Erythroblast (primary cell): ENCODE measurements at regions not wholly inside any gene's neighbourhood (a gene's known extent, or its start where the extent isn't known, plus 50 kb on each side); places are given as distances from the start of the nearest gene placed in this dataset.

Experiments used
- GATA1 ChIP-seq: IDR thresholded peaks from 2 replicates; pipeline ENCODE4 v1.6.1; 2011; ENCODE audit warnings: low read depth, mild to moderate bottlenecking, control low read depth, low read length, moderate library complexity
- POLR2A ChIP-seq: IDR thresholded peaks from 2 replicates; pipeline ENCODE4 v1.6.1; 2011; ENCODE audit warnings: mild to moderate bottlenecking, low read length

DNA sequence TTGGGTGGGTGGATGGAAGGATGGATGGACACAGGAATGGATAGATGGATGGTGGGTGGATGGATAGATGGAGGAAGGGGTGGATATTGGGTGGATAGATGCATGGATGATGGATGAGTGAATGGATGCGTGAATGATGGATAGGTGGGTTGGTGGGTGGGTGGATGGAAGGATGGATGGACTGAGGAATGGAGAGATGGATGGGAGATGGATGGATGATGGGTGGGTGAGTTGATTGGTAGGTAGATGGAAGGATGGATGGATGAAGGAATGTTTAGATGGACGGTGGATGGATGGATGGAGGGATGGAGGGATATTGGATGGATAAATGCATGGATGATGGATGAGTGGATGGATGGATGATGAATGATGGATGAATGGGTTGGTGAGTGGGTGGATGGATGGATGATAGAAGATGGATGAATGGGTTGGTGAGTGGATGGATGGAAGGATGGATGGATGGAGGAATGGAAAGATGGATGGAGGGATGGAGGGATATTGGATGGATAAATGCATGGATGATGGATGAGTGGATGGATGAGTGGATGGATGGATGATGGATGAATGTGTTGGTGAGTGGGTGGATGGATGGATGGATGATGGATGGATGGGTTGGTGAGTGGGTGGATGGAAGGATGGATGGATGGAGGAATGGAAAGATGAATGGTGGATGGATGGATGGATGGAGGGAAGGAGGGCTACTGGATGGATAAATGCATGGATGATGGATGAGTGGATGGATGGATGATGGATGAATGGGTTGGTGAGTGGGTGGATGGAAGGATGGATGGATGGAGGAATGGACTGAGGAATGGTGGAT, 50.4 kb upstream of the GRPEL1 start:
- TF ChIP-seq POLR2A (no peak), GATA1 (no peak)
